Inflammatory macrophage (primary cell): ENCODE measurements at regions not wholly inside any gene's neighbourhood (a gene's known extent, or its start where the extent isn't known, plus 50 kb on each side); places are given as distances from the start of the nearest gene placed in this dataset.

Experiments used
- DNase-seq, 2 donors: peaks; one replicate each; pipeline ENCODE4 v3.0.0-alpha.2; 2020 to 2022

- DNase-seq = no peak
Observed at GRCh38 chr22:26847046-26847445, 189.7 kb downstream of the MIAT start.

GRCh38 chr22:26847816-26848215 is 190.4 kb downstream of the MIAT start:
- no peak for DNase-seq

DNA sequence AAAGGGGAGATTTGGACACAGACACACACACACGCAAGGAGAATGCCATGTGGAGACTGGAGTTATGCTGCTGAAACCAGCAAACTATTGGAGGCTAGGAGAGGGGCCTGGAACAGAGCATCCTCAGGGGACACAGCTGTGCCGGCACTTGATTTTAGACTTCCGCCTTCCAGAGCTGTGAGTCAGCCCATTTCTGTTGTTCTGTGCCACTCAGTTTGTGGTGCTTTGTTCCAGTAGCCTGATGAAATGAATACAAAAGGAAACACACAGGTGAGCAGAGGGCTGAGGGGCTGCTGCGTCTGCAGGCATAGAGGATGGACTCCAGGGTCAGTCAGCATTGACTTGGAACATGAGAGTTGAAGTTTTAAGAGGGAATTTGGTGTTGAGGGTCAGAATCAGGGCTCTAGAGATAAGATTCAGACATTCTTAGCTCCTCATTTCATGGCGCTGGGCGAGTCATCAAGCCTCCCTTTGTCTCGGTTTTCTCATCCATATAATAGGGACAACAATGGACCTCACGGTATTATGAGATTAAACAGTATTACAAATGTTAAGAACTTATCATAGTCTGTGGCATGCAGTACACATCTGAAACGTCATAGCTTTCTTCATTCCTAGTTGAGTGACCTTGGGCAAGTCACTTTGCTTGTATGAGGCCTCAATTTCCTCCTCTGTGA is 191.0 kb downstream of the MIAT start:
- DNase-seq = no peak

- no peak for DNase-seq
Observed at GRCh38 chr22:26849575-26849974, 192.2 kb downstream of the MIAT start.

GRCh38 chr22:26851125-26851524 is 193.7 kb downstream of the MIAT start:
- DNase-seq = no peak

DNA sequence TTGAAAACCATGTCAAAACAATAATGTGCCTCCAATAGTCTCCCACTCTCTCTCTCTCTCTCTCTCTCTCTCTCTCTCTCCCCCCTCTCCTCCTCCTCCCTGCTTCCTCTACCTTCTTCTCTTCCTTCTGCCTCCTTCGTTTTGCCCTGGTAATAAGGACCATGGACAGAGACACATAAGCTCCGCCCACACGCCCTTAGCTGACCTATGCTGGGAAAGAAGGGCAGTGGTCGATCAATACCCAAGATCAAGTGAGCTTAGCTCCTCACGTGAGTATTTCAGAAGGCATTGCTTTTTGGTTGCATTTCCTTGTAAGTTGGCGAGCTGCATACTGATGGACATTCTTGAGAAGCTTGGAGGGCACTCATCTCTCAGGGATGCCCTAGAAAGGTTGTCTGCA is 194.8 kb downstream of the MIAT start:
- no peak for DNase-seq

GRCh38 chr22:26853071-26853470 is 195.7 kb downstream of the MIAT start:
- no peak for DNase-seq

GRCh38 chr22:26853495-26853894 is 196.1 kb downstream of the MIAT start:
- no peak for DNase-seq

DNA sequence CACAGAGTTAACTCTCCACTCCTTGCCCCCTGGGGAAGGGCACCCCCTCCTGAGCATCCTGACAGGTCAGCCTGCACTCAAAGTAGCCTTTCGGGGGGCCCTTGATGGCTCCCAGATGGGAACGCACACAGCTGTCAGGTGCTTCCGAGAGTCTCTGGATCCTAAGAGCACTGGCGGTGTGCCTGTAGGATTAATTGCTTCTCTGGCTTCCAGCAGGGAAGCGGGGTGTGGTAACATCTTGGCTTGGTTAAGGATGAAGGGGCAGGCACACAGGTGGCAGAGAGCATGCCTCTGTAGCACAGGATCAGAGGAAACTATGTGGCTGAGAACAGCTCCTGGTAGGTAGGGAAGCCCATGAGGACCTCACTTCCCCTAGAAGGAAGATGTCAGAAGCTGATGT is 199.8 kb downstream of the MIAT start:
- no peak for DNase-seq

GRCh38 chr22:26860301-26860700 is 202.9 kb downstream of the MIAT start:
- no peak for DNase-seq

GRCh38 chr22:26865021-26865420 is 207.6 kb downstream of the MIAT start:
- no peak for DNase-seq

- DNase-seq = no peak
Observed at GRCh38 chr22:26883393-26883792, 226.0 kb downstream of the MIAT start.

- no peak for DNase-seq
Observed at GRCh38 chr22:26884921-26885320, 227.5 kb downstream of the MIAT start.

DNA sequence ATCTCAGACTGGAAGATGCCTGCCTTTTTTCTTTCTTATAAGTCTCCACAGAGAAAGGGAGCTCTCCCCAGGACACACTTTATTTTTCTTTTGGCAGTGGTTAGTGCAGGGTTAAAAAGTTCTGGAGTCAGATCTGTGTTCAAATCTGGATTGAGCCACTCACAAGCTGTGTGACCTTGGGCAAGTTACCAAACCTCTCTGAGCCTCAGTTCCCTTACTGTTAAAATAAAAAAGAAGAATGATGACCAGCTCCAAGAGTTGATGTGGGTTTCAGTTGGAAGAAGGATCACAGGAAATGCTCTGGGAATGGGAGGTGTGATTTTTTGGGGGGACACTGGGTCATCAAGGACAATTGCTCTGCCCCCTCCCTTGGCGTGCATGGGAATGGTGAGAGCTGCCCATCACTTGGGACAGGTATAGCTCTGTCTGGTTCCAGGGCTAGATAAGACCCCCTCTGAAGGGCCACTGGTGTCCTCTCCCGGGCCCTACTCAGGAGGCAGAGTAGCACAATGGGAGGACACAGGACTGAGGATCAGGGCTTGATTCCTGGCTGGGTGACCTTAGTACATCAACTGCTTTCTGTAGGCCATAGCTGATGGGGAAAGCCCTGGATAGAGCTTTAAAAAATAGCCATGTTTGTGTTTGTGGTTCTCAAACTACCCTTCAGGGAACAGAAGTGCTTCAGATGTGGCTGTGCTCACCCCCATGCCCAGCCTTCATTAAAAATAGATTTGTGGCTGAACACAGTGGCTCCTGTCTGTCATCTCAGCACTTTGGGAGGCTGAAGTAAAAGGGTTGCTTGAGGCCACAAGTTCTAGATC is 228.3 kb downstream of the MIAT start:
- DNase-seq = no peak

DNA sequence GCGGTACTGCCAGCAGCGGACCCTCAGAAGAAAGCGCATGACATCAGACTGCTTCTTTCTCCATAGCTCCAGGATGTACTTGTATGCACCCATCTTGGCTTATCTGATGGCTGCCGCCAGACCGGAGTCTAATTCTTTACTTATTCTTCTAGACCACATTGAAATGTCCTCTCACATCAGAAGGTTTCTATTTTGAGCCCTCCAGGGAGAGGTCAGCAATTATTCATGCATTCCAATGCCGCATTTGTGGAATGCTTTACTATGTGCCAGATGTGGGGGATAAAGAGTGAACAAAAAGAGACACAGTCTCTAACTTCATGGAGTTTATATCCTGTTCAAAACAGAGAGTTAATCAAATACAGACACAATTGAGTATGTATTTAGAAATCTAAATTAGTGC is 230.1 kb downstream of the MIAT start:
- DNase-seq = no peak

DNA sequence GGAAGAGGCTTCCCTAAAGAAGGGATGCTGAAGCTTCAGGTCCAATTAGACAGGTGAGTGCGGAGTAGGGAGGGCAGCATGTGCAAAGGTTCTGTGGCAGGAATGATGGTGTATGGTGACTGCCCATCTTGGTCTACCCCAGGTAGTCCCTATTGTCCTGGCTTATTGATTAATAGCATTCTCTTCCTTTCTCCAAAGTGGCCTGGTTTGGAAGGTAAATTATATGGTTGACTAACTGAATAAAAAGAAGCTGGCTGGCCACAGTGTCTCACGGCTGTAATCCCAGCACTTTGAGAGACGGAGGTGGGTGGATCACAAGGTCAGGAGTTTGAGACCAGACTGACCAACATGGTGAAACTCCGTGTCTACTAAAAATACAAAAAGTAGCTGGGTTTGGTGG is 230.5 kb downstream of the MIAT start:
- no peak for DNase-seq

DNA sequence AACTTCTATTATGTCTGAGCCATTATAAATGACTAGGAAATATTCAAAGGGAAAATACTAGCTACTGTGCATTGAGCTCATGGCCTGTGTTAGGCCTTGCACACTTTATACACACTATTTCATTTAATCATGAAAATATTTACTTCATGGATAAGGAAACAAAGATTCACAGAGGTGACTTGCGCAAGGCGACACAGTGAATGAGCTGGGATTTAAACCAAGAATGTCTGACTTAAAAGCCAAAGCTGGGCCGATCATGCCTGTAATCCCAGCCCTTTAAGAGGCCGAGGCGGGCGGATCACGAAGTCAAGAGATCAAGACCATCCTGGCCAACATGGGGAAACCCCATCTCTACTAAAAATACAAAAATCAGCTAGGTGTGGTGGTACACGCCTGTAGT is 231.5 kb downstream of the MIAT start:
- DNase-seq = no peak

- DNase-seq = no peak
Observed at GRCh38 chr22:26889802-26890201, 232.4 kb downstream of the MIAT start.

- DNase-seq = no peak
Observed at GRCh38 chr22:26890870-26891269, 233.5 kb downstream of the MIAT start.

- DNase-seq = no peak
Observed at GRCh38 chr22:26891429-26891828, 234.0 kb downstream of the MIAT start.

GRCh38 chr22:26892166-26893041 is 235.0 kb downstream of the MIAT start:
- DNase-seq = no peak

DNA sequence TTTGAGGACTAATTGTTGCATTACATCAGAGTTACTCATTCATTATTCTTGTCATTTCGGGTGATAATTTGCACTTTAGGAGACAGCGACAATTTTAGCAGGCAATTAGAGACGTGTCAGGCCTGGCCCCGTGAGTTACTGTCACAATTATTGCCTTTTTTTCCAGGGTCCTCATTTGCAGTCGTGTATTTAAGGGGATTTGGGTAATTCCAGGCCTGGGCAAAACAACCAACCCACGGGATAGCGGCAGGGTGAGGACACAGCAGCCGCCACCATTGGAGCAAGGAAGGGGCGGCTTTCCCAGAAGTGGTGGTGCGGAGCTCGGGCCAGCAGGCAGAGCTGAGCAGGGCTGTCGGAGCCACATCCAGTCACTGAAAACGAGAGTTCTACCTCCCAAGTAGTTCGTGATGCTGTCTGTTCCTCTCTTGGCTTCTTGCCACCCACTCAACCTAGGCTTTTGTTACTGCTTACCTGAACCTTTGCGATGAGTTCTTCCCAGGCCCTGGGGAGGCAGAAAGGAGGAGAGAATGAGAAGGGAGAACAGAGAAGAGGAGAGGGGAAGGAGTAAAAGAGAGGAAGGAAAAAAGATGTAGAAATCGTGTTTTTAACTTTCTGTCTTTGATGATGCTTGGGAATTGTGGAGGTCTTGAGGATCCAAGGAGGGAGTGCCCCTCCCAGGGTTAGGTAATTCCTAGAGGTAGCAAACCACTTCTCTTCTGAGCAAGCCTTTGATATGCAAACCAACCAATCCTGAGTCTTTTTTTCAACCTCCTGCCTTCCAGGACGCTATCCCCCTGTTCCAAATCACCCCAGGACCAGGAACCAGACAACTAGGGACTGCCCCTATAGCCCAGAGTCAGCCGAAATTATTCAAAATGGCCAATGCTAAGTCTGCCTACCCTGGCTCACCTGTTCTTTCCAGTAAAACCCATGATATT is 236.1 kb downstream of the MIAT start:
- DNase-seq = no peak
